Neural progenitor cell (in vitro differentiated cells): ENCODE measurements at regions not wholly inside any gene's neighbourhood (a gene's known extent, or its start where the extent isn't known, plus 50 kb on each side); places are given as distances from the start of the nearest gene placed in this dataset.

Source experiments
- EZH2 ChIP-seq: fragments of 200-600 bp; sonication (generic); IDR thresholded peaks from 2 replicates; pipeline ENCODE4 v1.6.1; 2017; ENCODE audit warnings: antibody characterized with exemption, mild to moderate bottlenecking, moderate library complexity
- EZH2phosphoT487 ChIP-seq: fragments of 200-600 bp; sonication (generic); IDR thresholded peaks from 2 replicates; pipeline ENCODE4 v1.6.1; 2017; ENCODE audit warnings: antibody characterized with exemption
- TF ChIP-seq, protein P1 (sequence below): fragments of 200-600 bp; sonication (generic); IDR thresholded peaks from 2 replicates; pipeline ENCODE4 v1.5.1; 2017; ENCODE audit warnings: antibody characterized with exemption, mild to moderate bottlenecking

DNA sequence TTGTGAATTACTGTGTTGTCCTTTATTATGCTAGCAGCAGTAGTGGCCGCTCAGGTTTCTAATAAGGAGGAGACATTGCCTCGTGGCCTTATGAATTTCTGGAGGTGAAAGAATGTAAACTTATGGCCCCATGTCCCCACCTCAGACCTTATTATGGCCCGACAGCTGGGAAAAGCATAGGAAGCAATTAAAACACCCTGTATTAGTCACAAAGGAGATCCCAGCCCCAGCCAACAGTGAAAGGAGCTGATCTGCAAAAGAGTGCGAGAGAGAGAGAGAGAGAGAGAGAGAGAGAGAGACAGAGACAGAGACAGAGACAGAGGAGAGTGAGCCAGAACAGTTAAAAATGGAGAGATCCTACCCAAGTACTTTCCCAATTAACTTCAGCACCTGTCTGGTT is 269.3 kb downstream of the DMRT2 start:
- no peak for TF ChIP-seq EZH2
- TF ChIP-seq, protein P1, sequence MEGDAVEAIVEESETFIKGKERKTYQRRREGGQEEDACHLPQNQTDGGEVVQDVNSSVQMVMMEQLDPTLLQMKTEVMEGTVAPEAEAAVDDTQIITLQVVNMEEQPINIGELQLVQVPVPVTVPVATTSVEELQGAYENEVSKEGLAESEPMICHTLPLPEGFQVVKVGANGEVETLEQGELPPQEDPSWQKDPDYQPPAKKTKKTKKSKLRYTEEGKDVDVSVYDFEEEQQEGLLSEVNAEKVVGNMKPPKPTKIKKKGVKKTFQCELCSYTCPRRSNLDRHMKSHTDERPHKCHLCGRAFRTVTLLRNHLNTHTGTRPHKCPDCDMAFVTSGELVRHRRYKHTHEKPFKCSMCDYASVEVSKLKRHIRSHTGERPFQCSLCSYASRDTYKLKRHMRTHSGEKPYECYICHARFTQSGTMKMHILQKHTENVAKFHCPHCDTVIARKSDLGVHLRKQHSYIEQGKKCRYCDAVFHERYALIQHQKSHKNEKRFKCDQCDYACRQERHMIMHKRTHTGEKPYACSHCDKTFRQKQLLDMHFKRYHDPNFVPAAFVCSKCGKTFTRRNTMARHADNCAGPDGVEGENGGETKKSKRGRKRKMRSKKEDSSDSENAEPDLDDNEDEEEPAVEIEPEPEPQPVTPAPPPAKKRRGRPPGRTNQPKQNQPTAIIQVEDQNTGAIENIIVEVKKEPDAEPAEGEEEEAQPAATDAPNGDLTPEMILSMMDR, result no peak
- no peak for TF ChIP-seq EZH2phosphoT487
